HFF-Myc (cell line): ENCODE measurements at regions not wholly inside any gene's neighbourhood (a gene's known extent, or its start where the extent isn't known, plus 50 kb on each side); places are given as distances from the start of the nearest gene placed in this dataset.

ENCODE experiments used
- DNase-seq: peaks from one replicate; pipeline ENCODE4 v3.0.0-alpha.2; 2011; ENCODE audit warnings: low read depth; ENCODE audit errors: extremely low read depth
- H3K4me3 ChIP-seq: replicated peaks from 2 replicates; pipeline ENCODE4 v1.5.1; 2011; ENCODE audit warnings: low read depth, mild to moderate bottlenecking, control low read depth, low read length
- TF ChIP-seq, protein P1 (sequence below): IDR thresholded peaks from 2 replicates; pipeline ENCODE4 v1.5.1; 2012; ENCODE audit warnings: mild to moderate bottlenecking, low read depth, low read length, control low read depth; ENCODE audit errors: missing control alignments

DNA sequence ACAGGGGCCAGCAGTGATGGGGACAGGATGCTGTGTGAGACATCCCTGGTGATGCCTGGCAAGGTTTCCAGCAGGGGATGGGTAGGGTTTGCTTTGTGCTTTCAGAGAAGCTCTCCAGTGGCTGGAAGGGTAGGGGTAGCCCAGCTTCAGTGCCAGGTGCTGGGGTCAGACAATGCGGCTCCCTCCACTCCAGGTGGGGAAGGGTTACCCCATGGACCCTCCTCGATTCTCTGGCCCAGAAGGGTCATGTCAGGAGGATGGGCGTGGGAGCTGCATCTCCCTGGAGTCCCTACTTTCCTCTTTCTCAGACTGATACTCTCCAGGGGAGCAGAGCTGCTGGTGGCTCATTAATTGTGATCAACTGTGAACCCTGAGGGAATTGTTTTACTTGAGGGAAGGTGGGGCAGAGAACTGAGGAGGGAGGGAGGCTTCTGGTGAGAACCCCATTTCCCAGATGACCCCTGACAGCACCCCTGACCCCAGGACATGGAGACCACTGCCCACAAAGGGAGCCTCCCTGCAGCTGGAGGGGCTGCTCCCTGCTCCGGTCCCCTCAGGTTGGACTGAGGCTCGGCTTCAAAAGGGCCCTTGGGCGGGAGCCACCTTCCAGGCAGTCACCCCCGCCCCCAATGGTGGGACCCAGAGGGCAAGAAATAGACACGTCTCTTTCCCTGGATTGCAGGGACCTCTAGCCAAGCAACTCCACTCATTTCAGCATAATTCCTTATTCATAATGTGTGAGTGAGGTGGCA is 100.9 kb upstream of the BHLHE23 start:
- H3K4me3 ChIP-seq = no peak overlapping the region
- DNase-seq = no peak
- TF ChIP-seq, protein P1, sequence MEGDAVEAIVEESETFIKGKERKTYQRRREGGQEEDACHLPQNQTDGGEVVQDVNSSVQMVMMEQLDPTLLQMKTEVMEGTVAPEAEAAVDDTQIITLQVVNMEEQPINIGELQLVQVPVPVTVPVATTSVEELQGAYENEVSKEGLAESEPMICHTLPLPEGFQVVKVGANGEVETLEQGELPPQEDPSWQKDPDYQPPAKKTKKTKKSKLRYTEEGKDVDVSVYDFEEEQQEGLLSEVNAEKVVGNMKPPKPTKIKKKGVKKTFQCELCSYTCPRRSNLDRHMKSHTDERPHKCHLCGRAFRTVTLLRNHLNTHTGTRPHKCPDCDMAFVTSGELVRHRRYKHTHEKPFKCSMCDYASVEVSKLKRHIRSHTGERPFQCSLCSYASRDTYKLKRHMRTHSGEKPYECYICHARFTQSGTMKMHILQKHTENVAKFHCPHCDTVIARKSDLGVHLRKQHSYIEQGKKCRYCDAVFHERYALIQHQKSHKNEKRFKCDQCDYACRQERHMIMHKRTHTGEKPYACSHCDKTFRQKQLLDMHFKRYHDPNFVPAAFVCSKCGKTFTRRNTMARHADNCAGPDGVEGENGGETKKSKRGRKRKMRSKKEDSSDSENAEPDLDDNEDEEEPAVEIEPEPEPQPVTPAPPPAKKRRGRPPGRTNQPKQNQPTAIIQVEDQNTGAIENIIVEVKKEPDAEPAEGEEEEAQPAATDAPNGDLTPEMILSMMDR = no peak

DNA sequence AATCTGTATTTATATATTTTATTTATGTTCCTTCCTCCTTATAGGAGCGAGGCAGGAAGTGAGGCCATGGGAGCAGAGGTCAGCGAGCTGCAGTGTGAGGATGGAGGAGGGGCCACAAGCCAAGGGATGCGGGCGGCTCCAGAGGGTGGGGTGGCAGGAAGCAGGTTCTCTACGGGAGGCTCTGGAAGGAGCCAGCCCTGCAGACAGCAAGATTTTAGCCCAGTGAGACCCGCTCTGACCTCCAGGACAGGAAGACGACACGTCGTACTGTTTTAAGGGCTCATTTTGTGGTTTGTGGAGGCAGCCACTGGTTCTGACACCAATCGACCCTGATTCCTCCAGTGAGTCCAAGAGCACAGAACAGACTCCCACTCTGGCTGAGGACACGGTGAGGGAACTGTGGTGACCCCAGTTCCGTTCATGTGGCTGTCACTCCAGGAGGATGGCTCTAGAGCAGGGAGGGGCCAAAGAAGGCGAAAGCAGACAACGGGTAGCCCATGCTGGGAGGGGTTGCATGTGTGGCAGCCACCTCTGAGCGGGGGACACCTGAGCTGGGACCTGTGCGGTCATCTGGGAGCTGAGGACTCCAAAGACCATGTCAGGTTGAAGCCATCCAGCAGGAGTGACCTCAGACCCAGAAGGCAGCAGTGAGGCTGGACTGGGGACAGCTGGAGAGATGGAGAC is 100.1 kb upstream of the BHLHE23 start:
- TF ChIP-seq, protein P1 = no peak
- no peak for DNase-seq
- no peak overlapping the region for H3K4me3 ChIP-seq

DNA sequence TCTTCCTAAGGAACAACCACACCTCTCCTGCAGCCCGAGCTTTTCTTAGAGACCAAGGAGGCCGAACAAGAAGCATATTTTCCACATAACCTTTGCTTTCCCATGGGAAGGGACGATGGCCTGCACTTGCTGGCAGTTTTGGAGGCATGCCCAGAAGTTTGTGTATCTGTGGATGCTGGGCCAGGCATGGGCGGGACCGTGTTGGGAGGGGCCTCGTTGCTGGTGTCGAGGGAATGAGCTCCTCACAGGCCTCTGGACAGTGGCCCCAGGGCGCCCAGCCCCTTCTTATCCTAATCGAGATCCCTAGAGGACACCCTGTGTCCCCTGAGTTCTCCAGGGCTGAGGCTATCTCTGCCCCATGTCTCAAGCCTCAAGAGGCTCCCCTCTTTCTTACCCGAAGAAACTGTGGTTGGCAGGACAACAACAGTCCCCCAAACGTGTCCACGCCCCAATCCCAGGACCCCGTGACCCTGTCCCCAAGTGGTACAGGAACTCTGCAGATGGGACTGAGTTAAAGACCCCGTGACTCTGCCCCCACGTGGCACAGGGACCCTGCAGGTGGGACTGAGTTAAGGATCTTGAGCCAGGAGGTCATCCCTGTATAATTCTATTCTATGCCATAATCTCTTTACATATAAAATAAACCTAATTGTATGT is 99.5 kb upstream of the BHLHE23 start:
- TF ChIP-seq, protein P1 = no peak
- no peak for DNase-seq
- no peak overlapping the region for H3K4me3 ChIP-seq

DNA sequence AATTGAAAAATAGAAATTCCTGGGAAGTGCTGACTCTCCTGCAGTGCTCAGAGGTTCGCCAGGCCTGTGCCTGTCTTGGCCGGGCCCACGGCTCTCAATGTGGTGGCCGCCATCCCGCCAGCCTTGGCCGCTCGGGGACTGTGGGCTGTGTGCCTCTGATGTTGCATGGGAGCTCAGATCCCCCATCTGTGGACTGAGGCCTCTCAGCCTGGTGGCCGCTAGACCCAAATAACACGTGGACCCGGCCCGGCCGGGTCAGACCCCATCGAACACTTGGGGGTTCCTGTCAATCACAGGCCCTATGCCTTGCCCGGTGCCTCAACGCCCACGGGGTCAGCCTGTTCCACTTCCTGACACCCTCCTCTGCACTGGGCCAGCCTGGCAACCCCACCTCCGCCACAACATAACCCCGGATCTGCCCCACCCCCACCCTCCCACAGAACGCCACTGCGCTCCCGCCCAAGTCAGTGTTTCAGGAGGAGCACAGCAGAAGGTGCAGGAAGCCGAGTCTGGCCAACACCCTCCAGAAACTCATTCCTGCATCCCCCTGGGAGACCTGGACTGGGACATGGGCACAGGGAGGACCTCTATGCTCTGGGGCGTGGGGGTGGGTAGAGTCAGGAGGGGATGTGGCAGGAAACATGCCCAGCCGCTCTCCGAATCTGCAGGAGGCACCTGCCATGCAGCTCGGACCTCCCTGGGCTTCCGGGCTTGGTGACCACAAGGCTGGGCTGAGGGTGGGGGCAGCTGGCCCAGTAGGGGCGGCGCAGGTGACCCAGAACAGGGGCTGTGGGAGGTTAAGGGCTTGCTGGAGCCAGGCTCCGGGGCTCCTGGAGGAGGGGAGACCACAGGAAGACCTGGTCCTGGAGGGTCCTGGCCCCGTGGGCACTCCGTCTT is 98.7 kb upstream of the BHLHE23 start:
- TF ChIP-seq, protein P1 = no peak
- no peak overlapping the region for H3K4me3 ChIP-seq
- no peak for DNase-seq

DNA sequence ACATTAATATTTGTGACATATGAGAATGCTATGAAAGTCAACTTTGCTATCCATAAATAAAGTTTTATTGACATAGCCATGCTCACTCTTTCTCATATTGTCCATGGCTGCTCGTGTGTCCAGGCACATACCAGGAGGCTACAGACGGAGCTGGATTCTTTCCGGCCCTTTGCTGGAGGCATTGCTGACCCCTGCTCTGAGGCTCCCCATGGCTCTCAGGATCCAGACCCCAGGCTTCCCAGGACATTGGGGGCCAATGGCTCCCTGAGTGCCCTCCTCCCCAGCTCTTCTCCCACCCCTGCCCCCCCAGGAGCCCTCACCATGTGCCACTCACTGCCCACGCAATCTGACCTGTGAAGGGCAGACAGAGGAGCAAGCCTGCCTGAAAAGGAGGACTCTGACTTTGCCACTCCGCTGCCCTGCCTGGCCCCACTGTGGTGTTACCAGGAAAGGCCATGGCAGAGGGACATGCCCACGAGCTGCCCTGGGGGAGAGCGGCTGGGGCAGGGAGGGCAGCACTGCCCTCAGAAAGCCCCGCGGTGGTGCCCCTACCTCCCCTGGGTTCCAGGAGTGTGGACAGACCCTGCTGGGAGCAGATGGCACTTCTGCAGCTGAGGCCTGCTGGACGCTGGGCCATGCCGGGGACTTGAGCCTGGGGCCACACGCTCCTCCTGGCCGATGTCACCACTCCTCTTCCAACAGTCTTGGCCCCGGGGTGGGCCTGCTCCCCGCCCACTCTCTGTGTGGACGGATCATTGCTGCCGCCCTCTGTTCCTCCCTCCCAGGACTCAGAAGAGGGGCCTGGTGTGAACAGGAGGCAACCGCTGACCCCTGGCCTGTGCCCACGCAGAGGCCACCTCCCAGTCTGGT is 97.8 kb upstream of the BHLHE23 start:
- TF ChIP-seq, protein P1 = no peak
- DNase-seq = no peak

More for the DNA sequence above, 97.8 kb upstream of the BHLHE23 start:
- no peak overlapping the region for H3K4me3 ChIP-seq
